ENCODE measurements at regions not wholly inside any gene's neighbourhood (a gene's known extent, or its start where the extent isn't known, plus 50 kb on each side); places are given as distances from the start of the nearest gene placed in this dataset.

- TF ChIP-seq MTA3 (IDR thresholded peaks at IDR 0.05; ENCODE audit: borderline replicate concordance, low read length) (no peak), KDM1A (IDR thresholded peaks at IDR 0.05; ENCODE audit: borderline replicate concordance) (no peak)
- TF ChIP-seq, protein P1, sequence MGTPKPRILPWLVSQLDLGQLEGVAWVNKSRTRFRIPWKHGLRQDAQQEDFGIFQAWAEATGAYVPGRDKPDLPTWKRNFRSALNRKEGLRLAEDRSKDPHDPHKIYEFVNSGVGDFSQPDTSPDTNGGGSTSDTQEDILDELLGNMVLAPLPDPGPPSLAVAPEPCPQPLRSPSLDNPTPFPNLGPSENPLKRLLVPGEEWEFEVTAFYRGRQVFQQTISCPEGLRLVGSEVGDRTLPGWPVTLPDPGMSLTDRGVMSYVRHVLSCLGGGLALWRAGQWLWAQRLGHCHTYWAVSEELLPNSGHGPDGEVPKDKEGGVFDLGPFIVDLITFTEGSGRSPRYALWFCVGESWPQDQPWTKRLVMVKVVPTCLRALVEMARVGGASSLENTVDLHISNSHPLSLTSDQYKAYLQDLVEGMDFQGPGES (IDR thresholded peaks at IDR 0.05): no peak
Observed at GRCh38 chr14:99331811-99332210, 59.8 kb upstream of the BCL11B start (continued).

DNA sequence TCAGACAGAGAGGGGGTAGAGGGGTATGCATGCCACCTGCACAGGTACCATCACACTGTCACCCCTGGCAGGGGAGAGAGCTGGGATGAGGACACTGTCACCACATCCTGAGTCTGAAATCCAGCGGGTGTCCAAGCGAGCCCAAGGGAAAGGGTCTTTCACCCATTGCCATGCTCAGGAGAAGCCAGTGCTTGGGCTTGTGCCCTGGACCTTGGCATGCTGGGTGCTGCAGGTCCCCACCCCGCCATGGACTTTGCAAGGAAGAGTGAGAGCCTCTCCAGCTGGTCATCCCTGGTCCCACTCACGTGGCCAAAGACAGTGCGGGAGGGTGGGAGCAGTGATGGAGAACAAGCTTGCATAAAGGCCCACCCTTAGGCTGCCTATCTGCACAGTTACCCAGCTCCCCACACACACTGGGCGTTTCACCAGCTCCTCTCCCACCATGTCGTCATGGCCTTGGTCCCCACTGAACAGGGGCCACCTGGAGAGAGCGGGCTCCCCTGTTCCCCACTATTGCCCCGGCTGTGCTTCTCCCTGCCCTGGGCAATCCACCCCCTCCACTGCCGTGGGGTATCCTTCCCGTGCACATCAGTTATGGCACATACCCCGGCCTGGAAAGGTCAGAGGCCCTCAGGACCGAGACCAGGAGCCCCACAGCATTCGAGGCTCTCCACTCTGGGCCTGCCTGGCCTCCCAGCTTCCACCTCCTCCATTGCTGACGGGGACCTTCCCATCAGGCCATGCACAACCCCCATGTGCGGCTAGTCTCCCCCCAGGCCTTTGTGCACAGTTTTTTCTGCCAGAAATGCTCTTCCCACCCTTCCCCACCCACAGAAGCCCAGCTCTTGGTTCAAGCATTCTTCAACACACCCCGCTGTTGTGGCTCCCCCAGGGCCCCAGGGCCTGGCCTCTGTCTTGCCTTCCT lies 58.6 kb upstream of the BCL11B start:
- in situ Hi-C loops (cut with MboI): no loop called here
- FAIRE-seq: no peak
- BruUV-seq (replicated peaks): no TSS peak
- H3K27ac ChIP-seq (ENCODE audit: control insufficient read depth, insufficient read depth): no peak overlapping the region
- no peak for ATAC-seq
- no peak overlapping the region for H3K4me3 ChIP-seq
- no peaks in the 10 kb centered on the region for H3K36me3 ChIP-seq (ENCODE audit: control insufficient read depth in 2 of 2, insufficient read depth in 2 of 2, low read length in 1 of 2)
- DNase-seq (ENCODE audit: low read depth, low spot score): no peak
- no peaks in the 10 kb centered on the region for H3K4me1 ChIP-seq (ENCODE audit: control insufficient read depth, insufficient read depth, low read length)
- H3K9me3 ChIP-seq (replicated peaks; ENCODE audit: control insufficient read depth, insufficient read depth, low read length): no peaks in the 10 kb centered on the region; the same call in 2 of the 3 replicates
- no peaks in the 10 kb centered on the region for H3K27me3 ChIP-seq (replicated peaks in 1 of 2; ENCODE audit: control insufficient read depth in 2 of 2, insufficient read depth in 2 of 2, low read length in 1 of 2)
- no peaks in the 10 kb centered on the region for H4K20me1 ChIP-seq (ENCODE audit: control insufficient read depth, insufficient read depth)
- H3K9ac ChIP-seq (ENCODE audit: control insufficient read depth, insufficient read depth, low read length): no peak overlapping the region
- ChIA-PET CTCF (interaction anchor here (0.8 kb wide), 1 partner anchor 83 kb away, joined by 3 read pairs; no protein-coding TSS in a partner anchor), SMC1A (ENCODE audit: uncharacterized antibody, unreplicated experiment) (no interaction called here), RAD21 (ENCODE audit: unreplicated experiment) (no interaction called here), POLR2A (no interaction called here)
- H2AFZ ChIP-seq (ENCODE audit: control insufficient read depth, low read depth, low read length): no peak overlapping the region
- intact Hi-C loops (cut with micrococcal nuclease; ENCODE audit: unreplicated experiment): no loop called here
- no peak overlapping the region for H3K4me2 ChIP-seq (ENCODE audit: control insufficient read depth, insufficient read depth)
- WGBS (ENCODE audit: insufficient coverage, insufficient replicate concordance, low lambda C conversion rate, missing lambda C conversion rate): 30% methylated on average over 17 of the region's 17 CpGs
- H3K79me2 ChIP-seq (ENCODE audit: control insufficient read depth, insufficient read depth, low read length): no peaks in the 10 kb centered on the region
- TF ChIP-seq ZNF217 (IDR thresholded peaks at IDR 0.05): no peak
- no peak for TF ChIP-seq PAX5 (IDR thresholded peaks at IDR 0.05; ENCODE audit: borderline replicate concordance, low read depth, low read length)
- no peak for TF ChIP-seq ZNF384 (IDR thresholded peaks at IDR 0.05; ENCODE audit: borderline replicate concordance, low read depth, low read length)
- TF ChIP-seq STAT1 (conservative IDR thresholded peaks at IDR 0.05): no peak
- no peak for TF ChIP-seq RB1 (IDR thresholded peaks at IDR 0.05; ENCODE audit: borderline replicate concordance)
- TF ChIP-seq PML (IDR thresholded peaks at IDR 0.05; ENCODE audit: low read length): no peak
- TF ChIP-seq, protein P2, sequence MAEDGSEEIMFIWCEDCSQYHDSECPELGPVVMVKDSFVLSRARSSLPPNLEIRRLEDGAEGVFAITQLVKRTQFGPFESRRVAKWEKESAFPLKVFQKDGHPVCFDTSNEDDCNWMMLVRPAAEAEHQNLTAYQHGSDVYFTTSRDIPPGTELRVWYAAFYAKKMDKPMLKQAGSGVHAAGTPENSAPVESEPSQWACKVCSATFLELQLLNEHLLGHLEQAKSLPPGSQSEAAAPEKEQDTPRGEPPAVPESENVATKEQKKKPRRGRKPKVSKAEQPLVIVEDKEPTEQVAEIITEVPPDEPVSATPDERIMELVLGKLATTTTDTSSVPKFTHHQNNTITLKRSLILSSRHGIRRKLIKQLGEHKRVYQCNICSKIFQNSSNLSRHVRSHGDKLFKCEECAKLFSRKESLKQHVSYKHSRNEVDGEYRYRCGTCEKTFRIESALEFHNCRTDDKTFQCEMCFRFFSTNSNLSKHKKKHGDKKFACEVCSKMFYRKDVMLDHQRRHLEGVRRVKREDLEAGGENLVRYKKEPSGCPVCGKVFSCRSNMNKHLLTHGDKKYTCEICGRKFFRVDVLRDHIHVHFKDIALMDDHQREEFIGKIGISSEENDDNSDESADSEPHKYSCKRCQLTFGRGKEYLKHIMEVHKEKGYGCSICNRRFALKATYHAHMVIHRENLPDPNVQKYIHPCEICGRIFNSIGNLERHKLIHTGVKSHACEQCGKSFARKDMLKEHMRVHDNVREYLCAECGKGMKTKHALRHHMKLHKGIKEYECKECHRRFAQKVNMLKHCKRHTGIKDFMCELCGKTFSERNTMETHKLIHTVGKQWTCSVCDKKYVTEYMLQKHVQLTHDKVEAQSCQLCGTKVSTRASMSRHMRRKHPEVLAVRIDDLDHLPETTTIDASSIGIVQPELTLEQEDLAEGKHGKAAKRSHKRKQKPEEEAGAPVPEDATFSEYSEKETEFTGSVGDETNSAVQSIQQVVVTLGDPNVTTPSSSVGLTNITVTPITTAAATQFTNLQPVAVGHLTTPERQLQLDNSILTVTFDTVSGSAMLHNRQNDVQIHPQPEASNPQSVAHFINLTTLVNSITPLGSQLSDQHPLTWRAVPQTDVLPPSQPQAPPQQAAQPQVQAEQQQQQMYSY (CRISPR knock-in tag; IDR thresholded peaks at IDR 0.05): no peak
- TF ChIP-seq, protein P3, sequence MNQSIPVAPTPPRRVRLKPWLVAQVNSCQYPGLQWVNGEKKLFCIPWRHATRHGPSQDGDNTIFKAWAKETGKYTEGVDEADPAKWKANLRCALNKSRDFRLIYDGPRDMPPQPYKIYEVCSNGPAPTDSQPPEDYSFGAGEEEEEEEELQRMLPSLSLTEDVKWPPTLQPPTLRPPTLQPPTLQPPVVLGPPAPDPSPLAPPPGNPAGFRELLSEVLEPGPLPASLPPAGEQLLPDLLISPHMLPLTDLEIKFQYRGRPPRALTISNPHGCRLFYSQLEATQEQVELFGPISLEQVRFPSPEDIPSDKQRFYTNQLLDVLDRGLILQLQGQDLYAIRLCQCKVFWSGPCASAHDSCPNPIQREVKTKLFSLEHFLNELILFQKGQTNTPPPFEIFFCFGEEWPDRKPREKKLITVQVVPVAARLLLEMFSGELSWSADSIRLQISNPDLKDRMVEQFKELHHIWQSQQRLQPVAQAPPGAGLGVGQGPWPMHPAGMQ (IDR thresholded peaks at IDR 0.05; ENCODE audit: borderline replicate concordance): no peak
- TF ChIP-seq HDAC6 (IDR thresholded peaks at IDR 0.05; ENCODE audit: unreplicated experiment): no peak
- TF ChIP-seq NFYA (IDR thresholded peaks at IDR 0.05; ENCODE audit: borderline replicate concordance, low read depth, low read length): no peak
- no peak for TF ChIP-seq IRF4 (IDR thresholded peaks at IDR 0.05; ENCODE audit: low read depth, low read length)
- no peak for TF ChIP-seq GABPA (IDR thresholded peaks at IDR 0.05; ENCODE audit: low read depth)
- TF ChIP-seq BCL11A (IDR thresholded peaks at IDR 0.05; ENCODE audit: low read depth, low read length): no peak
- no peak for TF ChIP-seq TCF7 (IDR thresholded peaks at IDR 0.05; ENCODE audit: borderline replicate concordance)
- TF ChIP-seq YBX1 (IDR thresholded peaks at IDR 0.05): no peak
